ENCODE measurements at regions not wholly inside any gene's neighbourhood (a gene's known extent, or its start where the extent isn't known, plus 50 kb on each side); places are given as distances from the start of the nearest gene placed in this dataset.

DNA sequence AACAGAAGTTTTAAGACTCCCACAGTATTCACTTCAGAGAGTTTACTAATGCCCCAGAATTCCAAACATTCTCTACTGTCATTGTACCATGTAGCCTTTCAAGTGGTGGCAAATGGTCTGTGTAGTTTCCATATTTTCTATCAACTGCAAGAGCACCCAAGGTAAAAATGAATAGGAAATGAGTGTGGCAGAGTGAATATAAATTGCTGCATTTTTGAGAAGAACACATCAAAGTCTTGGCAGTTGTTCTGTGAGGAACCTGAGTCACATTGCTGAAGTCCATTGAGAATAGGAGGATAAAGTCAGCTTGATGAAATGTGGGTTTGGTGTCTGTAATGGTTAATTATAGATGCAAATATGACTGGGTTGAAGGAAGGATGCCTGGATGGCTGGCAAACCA is 193.6 kb downstream of the AASDHPPT start:
- DNase-seq (ENCODE audit: low spot score), result no peak
- intact Hi-C loops (cut with DNase I), result no loop called here
- ATAC-seq, result no peak

DNA sequence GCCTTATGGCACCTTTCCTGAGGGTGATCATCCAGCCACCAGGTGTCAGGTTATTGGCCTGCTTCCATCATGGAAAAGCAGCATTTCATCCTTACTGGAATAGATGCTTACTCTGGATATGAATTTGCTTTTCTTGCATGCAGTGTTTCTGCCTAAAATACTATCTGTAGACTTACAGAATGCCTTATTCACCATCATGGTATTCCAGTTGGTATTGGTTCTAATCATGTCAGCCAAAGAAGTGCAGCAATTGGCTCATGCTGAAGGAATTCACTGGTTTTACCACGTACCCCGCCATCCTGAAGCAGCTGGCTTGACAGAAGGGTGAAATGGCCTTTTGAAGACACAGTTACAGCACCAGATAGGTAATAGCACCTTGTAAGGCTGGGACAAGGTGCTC is 194.2 kb downstream of the AASDHPPT start:
- ATAC-seq (no peak), DNase-seq (ENCODE audit: low spot score) (no peak)
- intact Hi-C loops (cut with DNase I), result no loop called here

DNA sequence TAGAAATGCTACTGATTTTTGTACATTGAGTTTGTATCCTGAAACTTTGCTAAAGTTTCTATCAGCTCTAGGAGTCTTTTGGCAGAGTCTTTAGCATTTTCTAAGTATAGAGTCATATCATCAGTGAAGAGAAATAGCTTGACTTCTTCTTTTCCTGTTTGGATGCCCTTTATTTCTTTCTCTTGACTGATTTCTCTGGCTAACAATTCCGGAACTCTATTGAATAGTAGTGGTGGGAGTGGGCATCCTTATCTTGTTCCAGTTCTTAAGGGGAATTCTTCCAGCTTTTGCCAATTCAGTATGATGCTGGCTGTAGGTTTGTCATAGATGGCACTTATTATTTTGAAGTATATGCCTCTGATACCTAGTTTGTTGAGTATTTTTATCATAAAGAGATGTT is 197.7 kb downstream of the AASDHPPT start:
- DNase-seq (ENCODE audit: low spot score) (no peak), ATAC-seq (no peak)
- intact Hi-C loops (cut with DNase I), result no loop called here

DNA sequence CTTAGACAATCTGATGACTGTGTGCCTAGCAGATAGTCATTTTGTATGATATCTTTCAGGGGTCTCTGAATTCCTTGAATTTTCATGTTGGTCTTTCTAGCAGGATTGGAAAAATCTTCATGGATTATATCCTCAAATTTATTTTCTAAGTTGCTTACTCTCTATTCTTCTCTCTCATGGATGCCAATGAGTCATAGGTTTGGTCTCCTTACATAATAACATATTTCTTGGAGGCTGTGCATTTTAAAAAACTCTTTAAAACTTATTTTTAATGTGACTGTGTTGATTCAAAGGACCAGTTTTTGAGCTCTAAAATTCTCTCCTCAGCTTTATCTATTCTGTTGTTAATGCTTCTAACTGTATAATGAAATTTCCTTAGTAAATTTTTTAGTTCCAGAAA is 198.7 kb downstream of the AASDHPPT start:
- DNase-seq (ENCODE audit: low spot score) (no peak), ATAC-seq (no peak)
- intact Hi-C loops (cut with DNase I), result no loop called here

DNA sequence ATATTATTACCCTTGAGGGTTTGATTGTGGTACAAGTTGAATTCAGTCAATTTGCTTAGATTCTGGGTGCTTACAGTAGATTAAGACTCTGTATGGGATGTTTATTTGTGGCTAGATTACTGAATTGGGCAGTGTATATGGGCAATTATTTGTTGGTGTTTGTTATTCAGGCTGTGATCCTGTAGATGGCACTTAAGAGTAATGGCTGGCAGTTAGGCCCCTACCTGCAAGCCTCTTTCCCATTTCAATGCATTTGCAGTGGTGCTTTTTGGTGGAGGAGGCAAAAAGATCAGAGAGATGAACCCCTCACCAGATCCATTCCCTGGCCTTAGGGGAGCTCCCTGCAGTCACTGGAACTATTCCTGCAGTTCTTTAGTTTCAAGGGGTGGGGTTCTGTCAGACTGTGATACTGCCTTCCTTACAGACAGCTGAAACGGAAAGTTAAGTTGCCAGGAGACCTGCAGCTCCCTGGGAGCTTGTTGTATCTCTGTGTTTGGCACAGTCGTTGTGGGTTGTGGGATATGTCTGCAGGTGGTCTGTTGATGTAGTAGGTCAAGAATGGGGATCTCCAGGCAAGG is 199.5 kb downstream of the AASDHPPT start:
- DNase-seq (ENCODE audit: low spot score) (no peak), ATAC-seq (no peak)
- intact Hi-C loops (cut with DNase I), result no loop called here

GRCh38 chr11:106277484-106277883 is 200.0 kb downstream of the AASDHPPT start:
- intact Hi-C loops (cut with DNase I), result no loop called here
- DNase-seq (ENCODE audit: low spot score), result no peak

GRCh38 chr11:106278391-106278790 is 200.9 kb downstream of the AASDHPPT start:
- intact Hi-C loops (cut with DNase I), result no loop called here
- no peak for DNase-seq (ENCODE audit: low spot score)
- ATAC-seq, result no peak

More at GRCh38 chr11:106277484-106277883, 200.0 kb downstream of the AASDHPPT start:
- ATAC-seq, result no peak

GRCh38 chr11:106280036-106280435 is 202.6 kb downstream of the AASDHPPT start:
- DNase-seq (ENCODE audit: low spot score), result no peak
- intact Hi-C loops (cut with DNase I), result no loop called here
- ATAC-seq, result no peak

- ATAC-seq, result no peak
- intact Hi-C loops (cut with DNase I), result no loop called here
- DNase-seq (ENCODE audit: low spot score), result no peak
These were observed 204.2 kb downstream of the AASDHPPT start for GRCh38 chr11:106281455-106282173.

- DNase-seq (ENCODE audit: low spot score) (no peak), ATAC-seq (no peak)
- intact Hi-C loops (cut with DNase I), result no loop called here
These were observed 209.5 kb downstream of the AASDHPPT start for GRCh38 chr11:106286881-106287504.

DNA sequence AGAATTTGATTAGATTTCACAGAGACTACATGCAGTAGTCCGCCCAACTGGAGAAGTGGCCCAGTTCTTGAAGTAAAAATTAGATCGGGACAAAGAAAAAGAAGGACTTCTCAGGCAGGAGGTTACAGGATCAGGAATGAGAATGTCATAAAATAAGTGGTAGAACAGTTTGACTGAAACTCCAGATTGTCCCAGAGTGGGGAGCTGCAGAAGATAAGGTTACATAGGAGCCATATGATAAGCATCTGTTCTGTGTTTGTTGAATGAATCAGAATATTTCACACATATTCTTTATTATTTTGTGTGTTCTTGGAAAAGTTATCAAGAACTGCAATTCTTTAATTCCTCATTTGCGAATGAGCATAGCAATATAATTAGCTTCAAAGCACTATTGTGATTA is 210.6 kb downstream of the AASDHPPT start:
- no peak for DNase-seq (ENCODE audit: low spot score)
- no peak for ATAC-seq
- intact Hi-C loops (cut with DNase I), result no loop called here

DNA sequence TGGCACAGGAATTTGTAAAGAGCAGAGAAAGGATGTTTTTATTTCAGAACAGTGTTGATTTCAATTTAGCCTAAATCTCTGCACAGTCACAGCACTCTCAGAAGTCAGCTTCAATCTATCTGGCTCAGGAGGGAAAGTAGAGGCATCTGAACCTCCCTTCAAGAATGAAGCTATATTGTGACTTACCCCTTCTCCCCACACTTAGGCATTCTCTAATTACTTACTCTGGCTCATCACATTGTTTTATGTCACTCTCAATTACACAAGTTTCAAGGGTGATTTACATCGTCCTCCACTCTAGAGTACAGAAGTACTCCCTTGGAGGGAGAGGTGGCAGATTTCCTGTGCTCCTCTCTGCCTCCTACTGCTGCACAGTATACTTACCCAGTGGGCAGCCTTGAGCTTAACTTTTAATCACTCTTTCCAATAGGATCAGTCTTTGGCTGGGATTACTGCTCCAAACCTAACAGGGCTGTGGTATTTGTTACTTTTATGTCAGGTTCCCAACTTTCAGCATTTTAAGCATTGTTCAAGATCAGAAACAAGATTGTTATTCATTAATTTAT is 211.4 kb downstream of the AASDHPPT start:
- ATAC-seq (no peak), DNase-seq (ENCODE audit: low spot score) (no peak)
- intact Hi-C loops (cut with DNase I), result no loop called here

DNA sequence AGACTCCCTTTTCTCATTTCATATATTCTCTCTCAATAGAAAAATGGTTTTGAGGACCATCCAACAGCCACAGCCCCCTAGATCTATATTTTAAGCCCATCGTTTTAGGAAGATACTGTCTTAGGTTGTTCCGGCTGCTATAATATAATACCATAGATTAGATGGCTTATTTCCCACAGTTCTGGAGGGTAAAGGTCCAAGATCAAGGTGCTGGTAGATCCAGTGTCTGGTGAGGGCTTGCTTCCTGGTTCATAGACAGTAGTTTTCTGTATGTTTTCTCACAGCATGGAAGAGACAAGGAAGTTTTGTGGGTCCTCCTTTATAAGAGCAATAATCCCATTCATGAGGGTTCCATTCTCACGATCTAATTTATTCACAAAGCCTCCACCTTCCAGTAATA is 215.1 kb downstream of the AASDHPPT start:
- DNase-seq (ENCODE audit: low spot score) (no peak), ATAC-seq (no peak)
- intact Hi-C loops (cut with DNase I), result no loop called here

DNA sequence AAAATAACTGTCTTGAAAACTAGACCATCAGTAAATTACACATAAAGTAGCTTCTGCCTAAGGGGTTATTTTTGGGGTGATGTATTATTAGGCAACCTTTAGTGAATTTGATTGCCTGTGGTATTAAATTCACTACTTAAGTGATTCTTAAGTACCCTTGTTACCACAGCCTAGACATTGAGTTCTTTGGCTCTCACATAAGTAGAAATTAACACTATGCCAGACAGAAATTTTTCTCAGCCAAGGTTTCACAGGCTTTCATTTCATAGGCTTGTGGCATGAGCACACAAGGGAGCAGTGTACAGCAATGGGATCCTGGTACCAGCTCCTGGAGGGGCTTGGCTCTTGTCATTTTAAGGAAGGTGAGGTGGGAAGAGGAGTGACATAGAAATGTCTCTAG is 218.5 kb downstream of the AASDHPPT start:
- DNase-seq (ENCODE audit: low spot score) (no peak), ATAC-seq (no peak)

DNA sequence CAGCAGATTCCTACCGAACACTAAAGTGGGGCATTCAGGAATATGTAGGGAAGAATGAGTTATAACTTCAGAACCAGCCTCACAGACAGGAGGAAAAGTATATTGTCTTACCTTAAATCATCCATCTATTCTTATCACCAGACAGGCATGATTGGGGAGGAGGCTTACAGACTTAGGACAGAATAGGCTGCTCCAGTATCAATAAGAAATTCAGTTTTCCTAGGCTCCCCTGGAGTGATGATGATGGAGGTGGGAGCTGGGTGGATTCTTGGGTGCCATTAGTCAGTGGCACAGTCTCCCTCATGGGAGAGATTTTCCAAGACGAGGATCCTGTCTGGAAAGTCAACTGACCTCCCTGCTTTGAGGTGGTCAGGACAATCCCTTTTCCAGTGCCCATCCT is 225.0 kb downstream of the AASDHPPT start:
- no peak for DNase-seq (ENCODE audit: low spot score)
- intact Hi-C loops (cut with DNase I), result no loop called here
- no peak for ATAC-seq

More for the DNA sequence above, 218.5 kb downstream of the AASDHPPT start:
- intact Hi-C loops (cut with DNase I), result no loop called here

DNA sequence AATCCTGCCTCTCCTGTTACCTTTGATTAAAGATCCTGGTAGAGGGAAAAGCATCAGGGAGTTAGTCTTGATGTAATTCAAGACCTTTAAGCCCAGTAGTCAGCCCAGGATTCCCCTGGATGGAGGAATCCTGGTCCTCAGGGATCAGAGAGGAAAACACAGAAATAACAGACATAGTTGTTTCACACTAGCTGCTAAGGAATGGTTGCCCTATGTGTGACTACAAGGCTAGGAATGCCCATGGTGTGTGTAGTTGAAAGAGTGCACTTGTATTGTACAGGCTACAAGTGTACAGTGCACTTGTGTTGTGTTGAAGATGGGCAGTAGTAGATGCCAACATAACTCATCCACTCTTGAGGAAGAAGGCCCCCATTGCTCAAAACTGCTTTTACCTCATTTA is 226.8 kb downstream of the AASDHPPT start:
- intact Hi-C loops (cut with DNase I), result no loop called here
- no peak for DNase-seq (ENCODE audit: low spot score)
- ATAC-seq, result no peak

- intact Hi-C loops (cut with DNase I), result no loop called here
- DNase-seq (ENCODE audit: low spot score) (no peak), ATAC-seq (no peak)
These were observed 228.0 kb downstream of the AASDHPPT start for GRCh38 chr11:106305458-106305857.

- ATAC-seq (no peak), DNase-seq (ENCODE audit: low spot score) (no peak)
- intact Hi-C loops (cut with DNase I), result no loop called here
These were observed 229.5 kb downstream of the AASDHPPT start for GRCh38 chr11:106306942-106307341.

DNA sequence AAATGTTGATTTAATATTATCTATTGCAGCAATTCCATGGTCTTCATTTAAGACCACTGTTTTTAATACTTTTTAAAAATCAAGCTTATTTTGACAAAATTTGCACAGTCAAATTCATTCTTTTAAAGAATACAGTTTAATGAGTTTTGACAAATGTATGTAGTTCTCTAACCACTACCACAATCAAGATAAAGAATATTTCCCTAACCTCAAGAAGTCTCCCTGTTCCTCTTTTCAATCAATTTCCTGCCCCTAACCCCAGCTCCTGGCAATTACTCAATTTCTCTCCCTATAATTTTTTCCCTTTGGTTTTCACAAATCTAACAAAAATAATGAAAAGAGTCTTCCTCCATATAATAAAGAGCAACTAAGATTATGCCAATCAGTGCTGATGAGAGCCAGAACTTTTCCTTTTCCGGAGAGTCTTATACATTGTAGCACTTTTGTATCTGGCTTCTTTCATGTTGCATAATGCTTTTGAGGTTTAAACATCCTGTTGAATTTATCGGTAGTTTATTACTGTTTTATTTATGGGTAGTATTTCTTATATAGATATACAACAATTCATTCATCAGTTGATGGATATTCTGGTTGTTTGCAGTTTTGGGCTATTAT is 231.7 kb downstream of the AASDHPPT start:
- ATAC-seq (no peak), DNase-seq (ENCODE audit: low spot score) (no peak)
- intact Hi-C loops (cut with DNase I), result no loop called here
